HCT116 (cell line): ENCODE measurements at regions not wholly inside any gene's neighbourhood (a gene's known extent, or its start where the extent isn't known, plus 50 kb on each side); places are given as distances from the start of the nearest gene placed in this dataset.

Experiments
- ATAC-seq: fragments of 200-7000 bp; cut with Tn5 transposase; 2 replicates; pipeline ENCODE4 v1.9.1; 2020; ENCODE audit warnings: mild to moderate bottlenecking, moderate library complexity
- BruUV-seq: library from RNA; stranded (reverse); fragments of 400-500 nt; replicated peaks from 2 replicates; lab custom pipeline; 2021; lab: Mats Ljungman, UMichigan
- CTCF ChIA-PET: fragments of 300-600 bp; sonication (Branson Sonifier 250); formaldehyde crosslinking; loops from one replicate; lab custom pipeline; 2021; ENCODE audit warnings: antibody characterized with exemption; lab: Charles Lee
- POLR2A ChIA-PET: fragments of 300-600, 350-600 bp; sonication (Branson Sonifier 250); formaldehyde crosslinking; loops from one replicate; lab custom pipeline; 2021; ENCODE audit warnings: antibody characterized with exemption; lab: Charles Lee
- RAD21 ChIA-PET, 2 experiments: fragments of 300-600 bp; sonication (Branson Sonifier 250); formaldehyde crosslinking; loops; one replicate each; lab custom pipeline; 2023; ENCODE audit warnings: low total read pairs in 2 of 2; ENCODE audit not compliant: uncharacterized antibody in 2 of 2, unreplicated experiment in 2 of 2, low non-redundant PET in 1 of 2; lab: Charles Lee
- DNase-seq: peaks from one replicate; pipeline ENCODE4 v3.0.0-alpha.2; 2010; ENCODE audit warnings: low read depth, low spot score
- H2AFZ ChIP-seq: fragments of 200-600 bp; shearing (Covaris generic), sonication (generic); 2 replicates; pipeline ENCODE4 v1.6.1; 2017; ENCODE audit warnings: low read depth, mixed run types, mixed read lengths, antibody characterized with exemption, low read length; ENCODE audit not compliant: poor library complexity, severe bottlenecking
- H3K27ac ChIP-seq: 2 replicates; pipeline ENCODE4 v1.5.1; 2012; ENCODE audit warnings: low read depth, low read length
- H3K27me3 ChIP-seq: fragments of 200-600 bp; sonication (generic); 2 replicates; pipeline ENCODE4 v1.6.1; 2016; ENCODE audit warnings: mixed run types, low read length, mixed read lengths; ENCODE audit not compliant: insufficient read depth
- H3K36me3 ChIP-seq, 2 experiments: fragments of 200-500 bp in 1 of 2; fragments of 200-600 bp in 1 of 2; sonication (Bioruptor generic) in 1 of 2; sonication (generic) in 1 of 2; 2 replicates each; pipeline versions ENCODE4 v1.5.1 to v1.6.1; 2014 to 2016; ENCODE audit warnings: low read length in 2 of 2, inconsistent platforms in 1 of 2, mixed read lengths in 1 of 2, mixed run types in 1 of 2; ENCODE audit not compliant: insufficient read depth in 2 of 2, control insufficient read depth in 1 of 2
- H3K4me1 ChIP-seq, 2 experiments: fragments of 200-600 bp in 1 of 2; sonication (generic) in 1 of 2; 2 replicates each; pipeline versions ENCODE4 v1.5.1 to v1.6.1; 2012 to 2017; ENCODE audit warnings: low read length in 2 of 2, inconsistent platforms in 1 of 2, mild to moderate bottlenecking in 1 of 2, mixed read lengths in 1 of 2, mixed run types in 1 of 2, moderate library complexity in 1 of 2; ENCODE audit not compliant: insufficient read depth in 2 of 2, control insufficient read depth in 1 of 2
- H3K4me2 ChIP-seq: fragments of 200-600 bp; sonication (generic); 2 replicates; pipeline ENCODE4 v1.6.1; 2017; ENCODE audit warnings: mixed run types, low read length, mixed read lengths
- H3K4me3 ChIP-seq, 2 experiments: fragments of 200-600 bp in 1 of 2; sonication (generic) in 1 of 2; replicated peaks in 1 of 2; 2 replicates each; pipeline ENCODE4 v1.5.1; 2011 to 2016; ENCODE audit warnings: low read length in 2 of 2, control low read depth in 1 of 2, low read depth in 1 of 2, mild to moderate bottlenecking in 1 of 2, mixed read lengths in 1 of 2, mixed run types in 1 of 2
- H3K79me2 ChIP-seq: fragments of 200-600 bp; sonication (generic); 2 replicates; pipeline ENCODE4 v1.6.1; 2017; ENCODE audit warnings: mild to moderate bottlenecking, mixed run types, low read length, moderate library complexity, mixed read lengths; ENCODE audit not compliant: insufficient read depth
- H3K9ac ChIP-seq: fragments of 200-600 bp; sonication (generic); 2 replicates; pipeline ENCODE4 v1.6.1; 2016; ENCODE audit warnings: low read length, mixed read lengths
- H3K9me2 ChIP-seq: fragments of 200-600 bp; sonication (generic), shearing (Covaris generic); 2 replicates; pipeline ENCODE4 v1.6.1; 2017; ENCODE audit warnings: mixed run types, mild to moderate bottlenecking, moderate library complexity; ENCODE audit not compliant: insufficient read depth
- H3K9me3 ChIP-seq, 2 experiments: fragments of 200-500 bp in 1 of 2; fragments of 200-600 bp in 1 of 2; sonication (Bioruptor generic) in 1 of 2; sonication (generic) in 1 of 2; 2 replicates each; pipeline ENCODE4 v1.6.1; 2014 to 2017; ENCODE audit warnings: low read length in 2 of 2, mixed read lengths in 2 of 2, inconsistent platforms in 1 of 2, low read depth in 1 of 2, mild to moderate bottlenecking in 1 of 2, mixed run types in 1 of 2, moderate library complexity in 1 of 2; ENCODE audit not compliant: control insufficient read depth in 1 of 2, insufficient read depth in 1 of 2
- H4K20me1 ChIP-seq: fragments of 200-600 bp; sonication (generic), shearing (Covaris generic); 2 replicates; pipeline ENCODE4 v1.6.1; 2017; ENCODE audit warnings: mixed run types, mild to moderate bottlenecking, moderate library complexity; ENCODE audit not compliant: insufficient read depth
- CBX3 ChIP-seq: IDR thresholded peaks from 2 replicates; pipeline ENCODE4 v1.6.1; 2012; ENCODE audit warnings: low read depth
- CEBPB ChIP-seq: IDR thresholded peaks from 2 replicates; pipeline ENCODE4 v1.6.1; 2012; ENCODE audit warnings: low read depth
- EGR1 ChIP-seq: IDR thresholded peaks from 2 replicates; pipeline ENCODE4 v1.6.1; 2012; ENCODE audit warnings: low read depth
- ELF1 ChIP-seq: IDR thresholded peaks from 2 replicates; pipeline ENCODE4 v1.6.1; 2012; ENCODE audit warnings: low read depth, borderline replicate concordance
- EZH2 ChIP-seq: fragments of 200-600 bp; sonication (generic); IDR thresholded peaks from 2 replicates; pipeline ENCODE4 v1.6.1; 2017; ENCODE audit warnings: antibody characterized with exemption, mixed run types
- EZH2phosphoT487 ChIP-seq: fragments of 200-600 bp; IDR thresholded peaks from 2 replicates; pipeline ENCODE4 v1.6.1; 2018; ENCODE audit warnings: antibody characterized with exemption, borderline replicate concordance
- FOSL1 ChIP-seq: IDR thresholded peaks from 2 replicates; pipeline ENCODE4 v1.6.1; 2012; ENCODE audit warnings: low read depth
- POLR2A ChIP-seq: IDR thresholded peaks from 2 replicates; pipeline ENCODE4 v1.7.0; 2011; ENCODE audit warnings: borderline replicate concordance; ENCODE audit not compliant: insufficient read depth, insufficient read length; ENCODE audit errors: extremely low read depth
- POLR2AphosphoS5 ChIP-seq: IDR thresholded peaks from 2 replicates; pipeline ENCODE4 v1.6.1; 2011; ENCODE audit warnings: mild to moderate bottlenecking, low read depth, low read length, moderate library complexity
- SIN3A ChIP-seq: IDR thresholded peaks from 2 replicates; pipeline ENCODE4 v1.6.1; 2012; ENCODE audit warnings: low read depth
- SRF ChIP-seq: IDR thresholded peaks from 2 replicates; pipeline ENCODE4 v1.6.1; 2012; ENCODE audit warnings: low read depth
- TCF7L2 ChIP-seq: IDR thresholded peaks from 2 replicates; pipeline ENCODE4 v1.7.0; 2011; ENCODE audit warnings: borderline replicate concordance, inconsistent platforms; ENCODE audit not compliant: insufficient read depth, insufficient read length; ENCODE audit errors: extremely low read depth
- YY1 ChIP-seq: IDR thresholded peaks from 2 replicates; pipeline ENCODE4 v1.6.1; 2011; ENCODE audit warnings: low read length, low read depth, moderate library complexity, mild to moderate bottlenecking; ENCODE audit not compliant: insufficient replicate concordance; ENCODE audit errors: extremely low read depth
- ZFX ChIP-seq: fragments of 450-650 bp; IDR thresholded peaks from 2 replicates; pipeline ENCODE4 v1.6.1; 2017
- ZNF274 ChIP-seq: fragments of 200-500 bp; sonication (Bioruptor generic); IDR thresholded peaks from 2 replicates; pipeline ENCODE4 v1.6.1; 2014; ENCODE audit warnings: mild to moderate bottlenecking, low read depth, low read length, inconsistent platforms
- intact Hi-C: fragments of 100-400 bp; cut with micrococcal nuclease; formaldehyde crosslinking; loops from 2 replicates; pipeline ENCODE4 v1.10.0; 2022
- TF ChIP-seq, protein P1 (sequence below): IDR thresholded peaks from 2 replicates; pipeline ENCODE4 v1.6.1; 2011; ENCODE audit warnings: mild to moderate bottlenecking, low read length, moderate library complexity; ENCODE audit not compliant: insufficient replicate concordance; ENCODE audit errors: extremely low read depth
- TF ChIP-seq, protein P2 (sequence below), 3 experiments: fragments of 200-600 bp in 1 of 3; sonication (generic) in 1 of 3; IDR thresholded peaks in 2 of 3; conservative IDR thresholded peaks in 1 of 3; 2 replicates each; pipeline ENCODE4 v1.5.1; 2012 to 2017; ENCODE audit warnings: low read depth in 2 of 3, low read length in 2 of 3, antibody characterized with exemption in 1 of 3, borderline replicate concordance in 1 of 3, control low read depth in 1 of 3, mild to moderate bottlenecking in 1 of 3, mixed read lengths in 1 of 3, mixed run types in 1 of 3, moderate library complexity in 1 of 3; ENCODE audit not compliant: insufficient read depth in 1 of 3
- TF ChIP-seq, protein P3 (sequence below): IDR thresholded peaks from 2 replicates; pipeline ENCODE4 v1.6.1; 2012

- TF ChIP-seq YY1 (no peak), TCF7L2 (no peak), EGR1 (no peak), SIN3A (no peak), EZH2 (no peak), ZNF274 (no peak), FOSL1 (no peak), CBX3 (no peak), ZFX (no peak), EZH2phosphoT487 (no peak), POLR2A (no peak), ELF1 (no peak), CEBPB (no peak), POLR2AphosphoS5 (no peak), SRF (no peak)
- TF ChIP-seq, protein P1, sequence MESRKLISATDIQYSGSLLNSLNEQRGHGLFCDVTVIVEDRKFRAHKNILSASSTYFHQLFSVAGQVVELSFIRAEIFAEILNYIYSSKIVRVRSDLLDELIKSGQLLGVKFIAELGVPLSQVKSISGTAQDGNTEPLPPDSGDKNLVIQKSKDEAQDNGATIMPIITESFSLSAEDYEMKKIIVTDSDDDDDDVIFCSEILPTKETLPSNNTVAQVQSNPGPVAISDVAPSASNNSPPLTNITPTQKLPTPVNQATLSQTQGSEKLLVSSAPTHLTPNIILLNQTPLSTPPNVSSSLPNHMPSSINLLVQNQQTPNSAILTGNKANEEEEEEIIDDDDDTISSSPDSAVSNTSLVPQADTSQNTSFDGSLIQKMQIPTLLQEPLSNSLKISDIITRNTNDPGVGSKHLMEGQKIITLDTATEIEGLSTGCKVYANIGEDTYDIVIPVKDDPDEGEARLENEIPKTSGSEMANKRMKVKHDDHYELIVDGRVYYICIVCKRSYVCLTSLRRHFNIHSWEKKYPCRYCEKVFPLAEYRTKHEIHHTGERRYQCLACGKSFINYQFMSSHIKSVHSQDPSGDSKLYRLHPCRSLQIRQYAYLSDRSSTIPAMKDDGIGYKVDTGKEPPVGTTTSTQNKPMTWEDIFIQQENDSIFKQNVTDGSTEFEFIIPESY: no peak
- TF ChIP-seq, protein P2, sequence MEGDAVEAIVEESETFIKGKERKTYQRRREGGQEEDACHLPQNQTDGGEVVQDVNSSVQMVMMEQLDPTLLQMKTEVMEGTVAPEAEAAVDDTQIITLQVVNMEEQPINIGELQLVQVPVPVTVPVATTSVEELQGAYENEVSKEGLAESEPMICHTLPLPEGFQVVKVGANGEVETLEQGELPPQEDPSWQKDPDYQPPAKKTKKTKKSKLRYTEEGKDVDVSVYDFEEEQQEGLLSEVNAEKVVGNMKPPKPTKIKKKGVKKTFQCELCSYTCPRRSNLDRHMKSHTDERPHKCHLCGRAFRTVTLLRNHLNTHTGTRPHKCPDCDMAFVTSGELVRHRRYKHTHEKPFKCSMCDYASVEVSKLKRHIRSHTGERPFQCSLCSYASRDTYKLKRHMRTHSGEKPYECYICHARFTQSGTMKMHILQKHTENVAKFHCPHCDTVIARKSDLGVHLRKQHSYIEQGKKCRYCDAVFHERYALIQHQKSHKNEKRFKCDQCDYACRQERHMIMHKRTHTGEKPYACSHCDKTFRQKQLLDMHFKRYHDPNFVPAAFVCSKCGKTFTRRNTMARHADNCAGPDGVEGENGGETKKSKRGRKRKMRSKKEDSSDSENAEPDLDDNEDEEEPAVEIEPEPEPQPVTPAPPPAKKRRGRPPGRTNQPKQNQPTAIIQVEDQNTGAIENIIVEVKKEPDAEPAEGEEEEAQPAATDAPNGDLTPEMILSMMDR (IDR thresholded peaks at IDR 0.05 in 2 of 3, conservative IDR thresholded peaks at IDR 0.05 in 1 of 3; ENCODE audit: borderline replicate concordance in 1 of 3, insufficient read depth in 1 of 3, low read depth in 2 of 3, low read length in 2 of 3): no peak
- TF ChIP-seq, protein P3, sequence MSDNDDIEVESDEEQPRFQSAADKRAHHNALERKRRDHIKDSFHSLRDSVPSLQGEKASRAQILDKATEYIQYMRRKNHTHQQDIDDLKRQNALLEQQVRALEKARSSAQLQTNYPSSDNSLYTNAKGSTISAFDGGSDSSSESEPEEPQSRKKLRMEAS: no peak
- no peaks in the 10 kb centered on the region for H4K20me1 ChIP-seq
- ChIA-PET RAD21 (no interaction called here), POLR2A (no interaction called here), CTCF (no interaction called here)
- H3K4me1 ChIP-seq: no peaks in the 10 kb centered on the region
- no peak overlapping the region for H3K9ac ChIP-seq
- no peak overlapping the region for H2AFZ ChIP-seq
- H3K9me2 ChIP-seq: no peaks in the 10 kb centered on the region
- no peak overlapping the region for H3K4me2 ChIP-seq
- DNase-seq (no peak), ATAC-seq (no peak)
- intact Hi-C loops: no loop called here
- H3K79me2 ChIP-seq: no peaks in the 10 kb centered on the region
- peaks cover 1% of the 10 kb centered on the region for H3K27me3 ChIP-seq
- BruUV-seq: no TSS peak
- H3K4me3 ChIP-seq: no peak overlapping the region
- no peaks in the 10 kb centered on the region for H3K36me3 ChIP-seq
- no peaks in the 10 kb centered on the region for H3K9me3 ChIP-seq
- no peak overlapping the region for H3K27ac ChIP-seq
These were observed 153.3 kb upstream of the HNRNPA3 start for GRCh38 chr2:177059293-177059692.
